ENCODE measurements at regions not wholly inside any gene's neighbourhood (a gene's known extent, or its start where the extent isn't known, plus 50 kb on each side); places are given as distances from the start of the nearest gene placed in this dataset.

GRCh38 chr20:40883097-40883496 lies 145.5 kb upstream of the TOP1 start:
- no peak for TF ChIP-seq MAX (IDR thresholded peaks at IDR 0.05; ENCODE audit: insufficient read depth, insufficient read length)
- TF ChIP-seq FOS (IDR thresholded peaks at IDR 0.05; ENCODE audit: borderline replicate concordance, insufficient read depth, low read length), result no peak
- no peak for TF ChIP-seq CTCF (IDR thresholded peaks at IDR 0.05; ENCODE audit: extremely low read depth in 1 of 2, insufficient read depth in 1 of 2, low read depth in 1 of 2, low read length in 2 of 2)
- no peak for TF ChIP-seq POLR2AphosphoS5 (IDR thresholded peaks at IDR 0.05; ENCODE audit: insufficient read depth, low read depth, low read length)
- TF ChIP-seq EZH2 (IDR thresholded peaks at IDR 0.05; ENCODE audit: borderline replicate concordance, low read depth, low read length, severe bottlenecking), result no peak
- TF ChIP-seq JUN (IDR thresholded peaks at IDR 0.05; ENCODE audit: borderline replicate concordance, insufficient read depth, insufficient read length, low read depth), result no peak
- no peak for TF ChIP-seq POLR2A (IDR thresholded peaks at IDR 0.05; ENCODE audit: low read depth, low read length)
- TF ChIP-seq GATA2 (IDR thresholded peaks at IDR 0.05; ENCODE audit: insufficient read depth, insufficient read length, low read depth, low read length), result no peak
- TF ChIP-seq MYC (IDR thresholded peaks at IDR 0.05; ENCODE audit: low read depth, low read length), result no peak
- H3K36me3 ChIP-seq (ENCODE audit: control insufficient read depth in 2 of 2, extremely low read depth in 1 of 2, insufficient read depth in 2 of 2, low read length in 2 of 2), result no peaks in the 10 kb centered on the region
- no peaks in the 10 kb centered on the region for H3K4me1 ChIP-seq (ENCODE audit: control insufficient read depth, extremely low read depth, insufficient read depth, low read length)
- no peak overlapping the region for H2AFZ ChIP-seq (ENCODE audit: low read depth, low read length)
- no peaks in the 10 kb centered on the region for H3K27me3 ChIP-seq (ENCODE audit: control insufficient read depth in 2 of 2, insufficient read depth in 2 of 2, low read length in 2 of 2)
- no peak overlapping the region for H3K9ac ChIP-seq (replicated peaks; ENCODE audit: extremely low read depth, insufficient read depth, low read length)
- no peak overlapping the region for H3K4me3 ChIP-seq (replicated peaks in 1 of 3; ENCODE audit: insufficient read depth in 1 of 3, low read depth in 1 of 3, low read length in 3 of 3)
- no peaks in the 10 kb centered on the region for H3K79me2 ChIP-seq (ENCODE audit: control insufficient read depth, insufficient read depth, low read length)
- no peaks in the 10 kb centered on the region for H3K9me3 ChIP-seq (replicated peaks; ENCODE audit: control insufficient read depth, insufficient read depth, low read length)
- FAIRE-seq, result no peak
- BruUV-seq (replicated peaks), result no TSS peak
- H3K4me2 ChIP-seq (ENCODE audit: insufficient read depth, low read length), result no peak overlapping the region
- H4K20me1 ChIP-seq (replicated peaks; ENCODE audit: control insufficient read depth, extremely low read depth, insufficient read depth, low read length), result no peaks in the 10 kb centered on the region
- intact Hi-C loops (cut with micrococcal nuclease), result no loop called here
- H3K27ac ChIP-seq (ENCODE audit: insufficient read depth, low read depth, low read length), result no peak overlapping the region
- DNase-seq (ENCODE audit: low read depth, low spot score), result peak; percentile 7
- POLR2A ChIA-PET, result no interaction called here
- CTCF ChIA-PET, result interaction anchor here (0.7 kb wide), 1 partner anchor 283 kb away, joined by 5 read pairs; no protein-coding TSS in a partner anchor
- dilution Hi-C loops (cut with MboI; ENCODE audit: extremely low pct_ligation_motif_present, low sequenced_read_pairs), result no loop called here
- no peaks in the 10 kb centered on the region for H3K9me1 ChIP-seq (replicated peaks; ENCODE audit: control insufficient read depth, extremely low read depth, insufficient read depth, low read length)
